SK-N-MC (cell line): ENCODE measurements at regions not wholly inside any gene's neighbourhood (a gene's known extent, or its start where the extent isn't known, plus 50 kb on each side); places are given as distances from the start of the nearest gene placed in this dataset.

Experiments
- EZH2 ChIP-seq: fragments of 200-600 bp; sonication (generic); IDR thresholded peaks from one replicate; pipeline ENCODE4 v1.6.1; 2017; ENCODE audit warnings: antibody characterized with exemption
- FOXP2 ChIP-seq: optimal IDR thresholded peaks from 2 replicates; pipeline ENCODE3; 2011; ENCODE audit warnings: mild to moderate bottlenecking, moderate library complexity; ENCODE audit not compliant: insufficient read depth; ENCODE audit errors: extremely low read length, control extremely low read depth
- POLR2AphosphoS5 ChIP-seq: IDR thresholded peaks from 2 replicates; pipeline ENCODE4 v1.6.1; 2012; ENCODE audit warnings: mild to moderate bottlenecking, low read depth, low read length, borderline replicate concordance

- TF ChIP-seq POLR2AphosphoS5 (no peak), EZH2 (no peak), FOXP2 (no peak)
Observed at GRCh38 chr5:3309538-3309937, 286.1 kb upstream of the IRX1 start.
